HG02870 (cell line): ENCODE measurements at regions not wholly inside any gene's neighbourhood (a gene's known extent, or its start where the extent isn't known, plus 50 kb on each side); places are given as distances from the start of the nearest gene placed in this dataset.
"Not testable (repeated sequence)": the region's sequence is repeated elsewhere in the genome, so short reads cannot be mapped to it uniquely, and the experiment has no call there.

Experiments
- ATAC-seq: cut with Tn5 transposase; IDR thresholded peaks from one replicate; pipeline ENCODE4 v1.9.1; 2021; ENCODE audit warnings: mild to moderate bottlenecking, moderate library complexity; ENCODE audit not compliant: unreplicated experiment

DNA sequence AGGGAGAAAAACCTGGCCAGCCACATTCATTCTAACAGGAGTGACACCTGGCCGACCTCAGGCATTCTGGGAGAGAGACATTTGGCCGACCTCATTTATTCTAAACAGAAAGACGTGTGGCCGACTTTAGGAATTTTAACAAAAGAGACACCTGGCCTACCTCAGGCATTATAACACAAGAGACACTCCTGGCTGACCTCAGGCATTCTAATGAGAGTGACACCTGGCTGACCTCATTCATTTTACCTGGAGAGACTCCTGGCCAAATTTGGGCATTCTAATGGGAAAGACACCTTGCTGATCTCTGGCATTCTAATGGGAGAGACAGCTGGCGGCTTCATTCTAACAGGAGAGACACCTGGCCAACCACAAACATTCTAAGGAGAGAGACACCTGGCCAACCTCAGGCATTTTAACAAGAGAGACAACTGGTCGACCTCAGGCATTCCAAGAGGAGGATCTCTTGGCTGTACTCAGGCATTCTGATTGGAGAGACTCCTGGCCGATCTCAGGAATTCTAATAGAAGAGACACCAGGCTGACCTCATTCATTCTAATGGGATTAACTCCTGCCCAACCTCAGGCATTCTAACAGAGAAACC is 1353.9 kb downstream of the UQCRFS1 start:
- no peak for ATAC-seq

DNA sequence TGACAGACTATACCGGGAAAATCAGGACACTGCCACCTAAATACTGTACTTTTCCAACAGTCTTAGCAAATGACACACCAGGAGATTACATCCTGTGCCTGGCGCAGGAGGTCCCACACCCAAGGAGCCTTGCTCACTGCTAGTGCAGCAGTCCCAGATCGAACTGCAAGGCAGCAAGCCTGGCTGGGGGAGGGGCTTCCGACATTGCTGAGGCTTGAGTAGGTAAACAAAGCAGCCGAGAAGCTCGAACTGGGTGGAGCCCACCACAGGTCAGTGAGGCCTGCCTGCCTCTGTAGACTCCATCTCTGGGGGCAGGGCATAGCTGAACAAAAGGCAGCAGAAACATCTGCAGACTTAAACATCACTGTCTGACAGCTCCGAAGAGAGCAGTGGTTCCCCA is 1360.0 kb downstream of the UQCRFS1 start:
- ATAC-seq: not testable (repeated sequence)

DNA sequence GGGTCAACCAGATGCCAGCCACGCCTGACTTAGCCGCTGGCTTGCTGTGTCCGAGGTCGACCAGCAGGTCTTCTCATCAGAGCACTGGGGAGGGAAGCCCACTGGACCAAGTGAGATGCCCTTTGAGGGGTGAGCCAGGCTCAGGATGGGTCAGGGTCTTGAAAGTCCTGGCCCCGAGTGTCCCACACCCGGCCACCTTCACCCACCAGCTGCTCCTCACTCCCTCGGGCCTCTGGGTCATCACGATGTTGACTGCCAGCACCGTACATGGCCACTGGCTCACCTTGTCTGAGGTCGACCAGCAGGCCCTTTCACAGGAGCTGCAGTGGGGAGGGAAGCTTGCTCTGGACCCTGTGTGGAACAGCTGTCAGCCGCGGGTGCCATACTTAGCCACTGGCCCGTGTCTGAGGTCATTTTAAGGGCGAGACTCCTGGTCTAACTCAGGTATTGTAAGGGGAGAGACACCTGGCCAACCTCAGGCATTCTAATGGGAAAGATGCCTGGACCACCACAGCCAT is 1361.3 kb downstream of the UQCRFS1 start:
- no peak for ATAC-seq

DNA sequence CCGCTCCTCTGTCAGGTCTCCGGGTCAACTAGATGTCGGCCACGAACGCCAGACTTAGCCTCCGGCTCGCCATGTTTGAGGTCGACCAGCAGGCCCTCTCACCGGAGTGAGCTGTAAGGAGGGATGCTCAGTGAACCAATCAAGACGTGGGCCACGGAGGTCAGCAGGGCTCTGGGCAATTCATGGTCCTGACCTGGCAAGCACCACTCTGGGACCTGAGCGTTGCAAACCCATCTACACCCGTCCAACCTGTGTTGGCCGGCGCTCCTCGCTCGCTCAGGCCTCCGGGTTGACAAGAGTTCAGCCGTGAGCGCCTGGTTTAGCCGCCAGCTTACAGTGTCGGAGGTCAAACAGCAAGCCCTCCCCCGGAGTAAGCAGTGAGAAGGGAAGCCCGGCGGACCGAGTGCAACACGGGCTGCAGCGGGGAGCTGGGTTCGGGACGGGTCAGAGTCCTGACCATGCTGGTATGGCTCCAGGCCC is 1361.9 kb downstream of the UQCRFS1 start:
- no peak for ATAC-seq

DNA sequence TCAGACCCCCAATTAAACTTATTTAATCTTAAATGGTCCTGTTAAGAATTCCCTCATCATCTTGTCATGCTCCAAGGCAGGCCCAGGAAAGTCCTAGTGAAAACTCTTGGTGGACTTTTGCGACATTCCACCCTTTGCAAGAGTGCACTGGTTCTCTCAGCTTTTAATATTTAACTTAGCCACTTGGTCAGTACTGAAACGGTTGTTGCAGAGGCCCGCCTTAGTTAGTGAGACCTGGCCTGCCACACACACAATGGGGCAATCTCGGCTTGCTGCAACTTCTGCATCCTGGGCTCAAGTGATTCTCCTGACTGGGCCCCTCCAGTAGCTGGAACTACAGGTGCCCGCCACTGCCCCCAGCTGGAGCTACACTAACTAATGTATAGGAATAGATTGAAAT is 1366.0 kb downstream of the UQCRFS1 start:
- no peak for ATAC-seq

DNA sequence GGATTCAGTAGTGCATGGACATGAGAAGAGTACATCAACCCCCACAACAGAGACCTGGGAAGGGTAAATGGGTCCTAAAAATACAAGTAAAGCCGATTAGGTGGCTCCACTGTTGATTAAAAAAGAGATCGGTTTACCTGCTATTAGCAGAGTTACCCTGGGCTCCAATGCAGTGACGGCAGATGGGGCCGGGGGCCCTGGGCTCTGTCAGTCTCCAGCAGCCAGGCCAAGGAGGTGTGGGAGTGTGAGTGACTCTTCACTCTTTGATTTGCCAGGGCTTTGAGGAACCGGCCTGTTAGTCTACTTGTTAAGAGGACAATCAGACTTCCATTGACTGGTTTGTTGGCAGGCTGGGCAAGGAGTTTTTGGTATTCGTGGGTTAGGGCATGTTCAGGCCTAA is 1368.7 kb downstream of the UQCRFS1 start:
- no peak for ATAC-seq

DNA sequence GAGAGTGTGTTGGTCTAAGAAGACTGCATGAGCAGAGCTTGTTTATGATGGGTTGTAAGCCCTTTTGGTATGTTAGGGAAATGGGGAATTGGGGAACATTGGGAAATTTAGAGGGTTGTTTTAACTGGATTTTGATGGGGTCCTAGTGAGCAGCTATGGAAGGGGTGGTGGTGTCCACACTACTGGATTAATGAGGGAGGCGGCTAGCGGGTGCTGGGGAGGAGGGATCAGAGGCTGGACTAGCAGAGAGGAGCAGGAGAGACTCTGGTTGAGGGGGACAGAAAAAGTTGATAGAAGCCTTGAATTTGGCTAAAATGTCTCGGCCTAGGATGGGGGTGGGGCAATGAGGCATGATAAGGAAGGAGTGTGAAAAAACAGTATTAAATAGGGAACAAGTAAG is 1369.1 kb downstream of the UQCRFS1 start:
- ATAC-seq: no peak

DNA sequence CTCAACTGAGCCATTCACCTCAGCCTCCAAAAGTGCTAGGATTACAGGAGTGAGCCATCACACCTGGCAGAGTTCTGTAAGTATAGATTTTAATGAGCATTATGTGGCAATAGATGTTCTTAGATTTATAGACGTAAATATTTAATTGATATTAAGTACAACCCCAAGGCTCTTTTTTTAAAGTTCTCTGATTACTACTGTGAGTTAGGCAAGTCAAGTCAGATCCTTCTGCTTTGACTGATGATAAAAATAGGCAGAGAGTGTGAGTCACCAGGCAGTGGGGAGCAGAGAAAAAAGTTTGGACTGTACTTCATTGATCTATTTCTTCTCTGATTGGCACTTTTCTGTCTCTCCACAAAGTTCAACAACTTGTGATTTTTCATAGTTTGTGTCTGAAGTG is 1379.9 kb downstream of the UQCRFS1 start:
- ATAC-seq: no peak

DNA sequence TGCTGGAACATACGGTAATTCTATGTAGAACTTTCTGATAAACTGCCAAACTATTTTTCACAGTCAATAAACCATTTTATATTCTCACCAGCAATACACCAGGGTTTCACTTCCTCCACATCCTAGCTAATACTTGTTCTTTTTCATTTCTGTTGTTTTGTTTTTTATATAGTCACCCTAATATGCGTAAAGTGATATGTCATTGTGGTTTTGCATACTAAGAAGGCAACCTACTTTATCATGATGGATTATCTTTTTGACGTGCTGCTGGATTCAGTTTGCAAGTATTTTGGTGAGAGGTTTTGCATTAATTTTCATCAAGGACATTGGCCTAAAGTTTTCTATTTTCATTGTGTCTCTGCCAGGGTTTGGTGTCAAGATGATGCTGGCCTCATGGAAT is 1384.1 kb downstream of the UQCRFS1 start:
- no peak for ATAC-seq

DNA sequence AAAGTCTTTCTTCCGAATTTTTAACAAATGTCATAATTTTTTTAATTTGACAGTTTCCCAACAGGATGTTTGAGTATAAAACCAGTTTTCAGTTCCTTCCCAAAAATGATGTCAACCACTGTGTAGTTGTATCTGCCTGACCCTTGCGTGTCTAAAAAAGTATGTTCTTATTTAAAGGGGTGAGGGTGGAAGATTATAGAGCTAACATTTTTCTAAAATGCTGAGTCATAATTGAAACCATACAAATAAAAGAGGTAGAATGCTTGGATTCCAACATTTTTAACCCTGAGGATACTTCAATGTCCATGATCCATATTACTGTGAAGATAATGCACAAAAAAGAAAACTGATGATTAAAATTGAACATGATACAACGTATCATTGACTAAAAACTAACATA is 1388.8 kb downstream of the UQCRFS1 start:
- ATAC-seq: no peak

DNA sequence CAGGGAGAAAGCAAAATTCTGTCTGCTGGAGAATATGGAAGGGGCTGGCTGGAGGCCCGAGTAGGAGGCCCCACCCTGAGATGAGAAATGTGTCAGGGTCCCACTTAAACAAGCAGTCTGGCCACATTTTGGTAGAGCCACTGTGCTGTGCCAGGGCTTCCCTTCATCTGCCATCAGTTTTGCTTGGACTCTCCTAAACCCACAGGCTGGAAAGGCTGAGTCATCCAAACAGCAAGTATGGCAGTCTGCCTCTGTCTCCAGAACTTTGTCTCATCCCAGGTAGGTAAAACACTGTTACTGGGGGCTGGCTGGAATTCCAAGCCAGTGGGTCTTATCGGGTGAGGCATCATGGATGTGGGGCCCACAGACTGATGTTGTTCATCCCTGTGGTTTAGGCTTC is 1390.6 kb downstream of the UQCRFS1 start:
- ATAC-seq: no peak

DNA sequence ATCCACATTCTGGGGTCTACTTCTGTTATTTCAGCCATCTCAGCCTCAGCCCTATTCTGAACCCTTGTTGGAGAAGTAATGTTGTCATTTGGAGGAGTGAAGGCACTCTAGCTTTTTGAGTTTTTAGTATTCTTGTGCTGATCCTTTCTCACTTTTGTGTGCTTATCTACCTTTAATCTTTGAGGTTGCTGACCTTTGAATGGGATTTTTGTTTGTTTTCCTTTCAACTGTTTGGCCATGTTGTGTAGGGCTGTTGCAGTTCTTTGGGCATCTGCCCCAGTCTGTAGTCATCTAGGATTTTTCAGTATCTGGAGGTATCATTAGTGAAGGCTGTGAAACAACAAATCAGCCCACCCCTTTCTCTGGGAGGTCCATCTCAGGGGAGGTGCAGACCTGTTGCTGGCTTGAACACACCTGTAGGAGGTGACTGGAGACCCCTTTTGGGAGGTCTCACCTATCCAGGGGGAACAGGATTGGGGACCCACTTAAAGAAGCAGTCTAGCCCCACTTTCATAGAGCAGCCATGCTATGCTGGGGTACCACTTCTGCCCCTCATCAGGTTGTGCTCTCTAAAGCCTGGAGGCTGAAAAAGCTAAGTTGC is 1391.4 kb downstream of the UQCRFS1 start:
- ATAC-seq: no peak

DNA sequence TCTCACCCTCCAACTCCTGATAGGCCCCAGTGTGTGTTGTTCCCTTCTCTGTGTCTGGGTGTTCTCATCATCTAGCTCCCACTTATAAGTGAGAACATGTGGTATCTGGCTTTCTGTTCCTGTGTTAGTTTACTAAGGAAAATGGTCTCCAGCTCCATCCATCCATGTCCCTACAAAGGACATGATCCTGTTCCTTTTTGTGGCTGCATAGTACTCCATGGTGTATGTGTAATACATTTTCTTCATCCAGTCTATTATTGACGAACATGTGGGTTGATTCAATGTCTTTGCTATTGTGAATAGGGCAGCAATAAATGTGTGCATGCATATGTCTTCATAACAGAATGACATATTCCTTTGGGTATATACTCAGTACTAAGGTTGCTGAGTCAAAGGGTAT is 1397.0 kb downstream of the UQCRFS1 start:
- no peak for ATAC-seq

DNA sequence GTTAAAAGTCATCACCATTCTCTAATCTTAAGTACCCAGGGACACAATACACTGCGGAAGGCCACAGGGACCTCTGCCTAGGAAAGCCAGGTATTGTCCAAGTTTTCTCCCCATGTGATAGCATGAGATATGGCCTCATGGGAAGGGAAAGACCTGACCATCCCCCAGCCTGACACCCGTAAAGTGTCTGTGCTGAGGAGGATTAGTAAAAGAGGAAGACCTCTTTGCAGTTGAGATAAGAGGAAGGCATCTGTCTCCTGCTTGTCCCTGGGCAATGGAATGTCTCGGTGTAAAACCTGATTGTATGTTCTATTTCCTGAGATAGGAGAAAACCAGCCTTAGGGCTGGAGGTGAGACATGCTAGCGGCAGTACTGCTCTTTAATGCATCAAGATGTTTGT is 1398.1 kb downstream of the UQCRFS1 start:
- not testable (repeated sequence) for ATAC-seq

DNA sequence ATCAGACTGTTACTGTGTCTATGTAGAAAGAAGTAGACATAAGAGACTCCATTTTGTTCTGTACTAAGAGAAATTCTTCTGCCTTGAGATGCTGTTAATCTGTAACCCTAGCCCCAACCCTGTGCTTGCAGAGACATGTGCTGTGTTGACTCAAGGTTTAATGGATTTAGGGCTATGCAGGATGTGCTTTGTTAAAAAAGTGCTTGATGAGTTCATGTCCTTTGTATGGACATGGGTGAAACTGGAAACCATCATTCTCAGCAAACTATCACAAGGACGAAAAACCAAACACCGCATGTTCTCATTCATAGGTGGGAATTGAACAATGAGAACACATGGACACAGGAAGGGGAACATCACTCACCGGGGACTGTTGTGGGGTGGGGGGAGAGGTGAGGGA is 1398.7 kb downstream of the UQCRFS1 start:
- not testable (repeated sequence) for ATAC-seq

DNA sequence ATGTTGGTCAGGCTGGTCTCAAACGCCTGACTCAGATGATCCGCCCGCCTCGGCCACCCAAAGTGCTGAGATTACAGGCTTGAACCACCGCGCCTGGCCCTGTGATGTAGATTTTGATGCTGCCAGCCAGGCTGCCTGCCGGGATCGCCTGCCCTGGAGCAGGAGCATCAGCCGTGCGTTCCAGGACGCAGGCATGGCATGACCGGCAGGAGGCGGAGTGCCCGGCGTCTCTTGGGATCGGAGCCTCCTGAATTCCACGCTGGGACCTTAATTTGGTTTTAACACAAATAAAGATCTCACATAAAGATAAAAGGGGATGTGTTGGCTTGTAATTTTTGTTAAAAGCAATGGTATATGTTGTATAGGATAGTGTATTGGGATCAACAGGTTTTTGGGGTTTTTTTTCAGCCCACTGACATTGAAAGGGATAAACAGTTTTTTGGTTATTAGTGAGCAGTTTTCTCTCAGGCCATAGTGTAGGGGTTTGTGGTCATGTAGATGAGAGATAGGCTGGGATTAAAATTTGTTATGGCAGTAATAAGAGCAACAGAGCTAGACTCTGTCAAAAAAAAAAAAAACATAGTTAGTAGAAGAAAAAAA is 1406.4 kb downstream of the UQCRFS1 start:
- ATAC-seq: no peak

DNA sequence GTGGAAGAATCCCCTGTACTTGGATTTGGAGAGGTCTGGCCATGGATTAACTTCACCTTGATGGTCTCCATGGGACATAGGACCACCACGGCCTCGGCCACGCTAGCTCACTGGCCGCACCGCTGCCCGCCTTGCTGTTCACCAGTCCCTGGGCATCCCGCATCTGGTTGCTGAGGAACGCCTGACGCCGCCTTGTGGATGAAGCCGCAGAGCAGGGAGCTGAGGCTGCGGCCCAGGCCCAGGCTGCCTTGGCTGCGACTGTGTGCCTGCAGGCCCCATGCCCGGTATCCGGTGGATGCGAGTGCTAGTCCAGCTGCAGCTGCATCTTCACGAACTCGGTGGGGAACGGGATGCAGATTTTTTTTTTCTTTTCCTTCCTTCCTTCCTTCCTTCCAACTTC is 1407.1 kb downstream of the UQCRFS1 start:
- no peak for ATAC-seq

DNA sequence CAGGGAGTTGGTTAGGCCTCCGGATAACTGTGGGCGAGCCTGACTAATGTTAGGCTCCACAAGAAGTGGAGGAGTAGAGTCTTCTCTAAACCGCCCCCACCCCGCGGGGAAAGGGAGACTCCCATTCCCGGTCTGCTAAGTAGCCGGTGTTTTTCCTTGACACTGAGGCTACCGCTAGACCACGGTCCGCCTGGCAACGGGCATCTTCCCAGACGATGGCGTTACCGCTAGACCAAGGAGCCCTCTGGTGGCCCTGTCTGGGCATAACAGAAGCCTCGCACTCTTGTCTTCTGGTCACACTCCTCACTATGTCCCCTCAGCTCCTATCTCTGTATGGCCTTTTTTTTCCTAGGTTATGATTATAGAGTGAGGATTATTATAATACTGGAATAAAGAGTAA is 1410.7 kb downstream of the UQCRFS1 start:
- ATAC-seq: not testable (repeated sequence)

DNA sequence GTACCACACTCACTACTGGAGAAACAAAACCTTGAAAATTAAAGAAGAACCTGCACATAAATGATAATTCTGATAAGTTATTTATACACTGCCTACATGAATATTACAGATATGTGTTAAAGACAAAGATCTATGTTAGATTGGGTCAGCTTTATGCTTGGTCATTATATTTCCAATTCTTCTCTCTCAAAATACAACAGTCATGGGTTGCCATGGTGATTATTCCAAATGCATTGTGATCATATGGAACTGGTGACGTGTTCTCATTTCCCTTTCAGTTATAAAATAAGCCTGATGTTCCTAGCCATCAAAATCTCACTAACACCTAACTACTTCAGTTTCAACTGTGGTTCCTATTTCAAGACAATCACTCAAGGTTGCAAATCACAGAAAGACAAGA is 1416.4 kb downstream of the UQCRFS1 start:
- no peak for ATAC-seq

DNA sequence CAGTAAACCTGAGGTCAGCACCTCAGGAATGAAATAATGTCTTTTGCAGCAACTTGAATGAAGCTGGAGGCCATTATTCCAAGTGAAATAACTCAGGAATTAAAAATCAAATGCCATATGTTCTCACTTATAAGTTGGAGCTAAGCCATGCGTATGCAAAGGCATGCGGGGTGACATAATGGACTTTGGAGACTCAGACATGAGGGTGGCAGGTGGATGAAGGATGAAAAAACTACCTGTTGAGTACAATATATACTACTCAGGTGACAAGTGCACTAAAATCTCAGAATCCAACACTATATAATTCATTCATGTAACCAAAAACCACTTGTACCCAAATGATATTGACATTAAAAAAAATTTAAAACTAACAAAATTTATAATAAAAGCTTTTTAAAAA is 1416.9 kb downstream of the UQCRFS1 start:
- no peak for ATAC-seq

DNA sequence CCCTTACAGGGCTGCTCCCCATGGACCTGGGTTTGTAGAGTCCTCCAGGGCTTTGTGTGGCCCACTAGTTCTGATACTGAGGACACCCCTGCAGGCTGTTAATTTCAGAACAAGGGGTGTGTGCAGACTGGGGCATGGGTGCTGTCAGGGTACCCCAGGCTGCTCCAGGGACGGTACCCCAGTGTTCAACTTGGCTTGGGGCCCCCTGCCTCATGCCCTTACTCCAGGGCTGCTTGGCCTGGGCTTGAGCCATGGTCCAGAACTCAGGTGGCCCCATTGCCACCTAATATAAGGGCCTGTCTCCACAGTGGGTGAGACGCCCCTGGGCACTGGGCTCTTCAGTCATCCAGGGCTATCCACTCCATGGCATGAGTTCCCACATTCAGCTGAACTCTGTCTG is 1417.6 kb downstream of the UQCRFS1 start:
- no peak for ATAC-seq

DNA sequence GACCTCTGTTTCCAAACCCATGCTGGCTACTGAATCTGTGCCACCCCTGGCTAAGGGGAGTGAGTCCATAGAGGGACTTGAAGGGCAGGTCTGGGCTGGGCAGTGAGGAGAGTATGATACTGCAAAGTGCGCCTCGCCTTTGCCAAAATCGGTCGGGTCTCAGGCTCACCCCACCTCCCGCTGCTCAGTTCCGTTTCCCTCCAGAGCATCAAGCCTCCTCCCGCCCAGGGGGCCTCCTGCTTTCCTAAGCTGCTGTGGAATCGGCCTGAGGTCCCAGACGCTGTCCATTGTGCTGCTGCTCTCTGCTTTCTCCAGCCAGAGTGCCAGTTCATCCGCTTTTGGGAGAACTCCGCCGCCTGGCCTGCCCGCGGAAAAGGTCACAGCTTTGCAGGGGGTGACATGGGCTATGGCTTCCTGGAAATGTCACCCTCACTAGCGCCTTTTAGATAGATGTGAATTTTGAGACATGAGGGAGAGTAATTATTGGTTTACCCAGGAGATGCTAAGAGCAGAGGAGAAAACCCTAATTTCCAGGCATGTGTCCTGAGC is 1418.4 kb downstream of the UQCRFS1 start:
- no peak for ATAC-seq
